Loucy (cell line): ENCODE measurements at regions not wholly inside any gene's neighbourhood (a gene's known extent, or its start where the extent isn't known, plus 50 kb on each side); places are given as distances from the start of the nearest gene placed in this dataset.

Source experiments
- CTCF ChIP-seq: fragments of 200-600 bp; sonication (generic); conservative IDR thresholded peaks from 2 replicates; pipeline ENCODE4 v1.5.1; 2014; ENCODE audit warnings: mild to moderate bottlenecking, antibody characterized with exemption, low read length
- EZH2phosphoT487 ChIP-seq: fragments of 200-600 bp; IDR thresholded peaks from 2 replicates; pipeline ENCODE4 v1.6.1; 2018; ENCODE audit warnings: antibody characterized with exemption, mild to moderate bottlenecking, moderate library complexity, borderline replicate concordance

- TF ChIP-seq CTCF = no peak
- no peak for TF ChIP-seq EZH2phosphoT487
Measured at GRCh38 chr2:231862071-231862470, 64.1 kb downstream of the NPPC start.
